Activated T-cell treated with anti-CD3 and anti-CD28 coated beads, Interleukin-2, amount 50 U/mL, for 72 hours (primary cell): ENCODE measurements at regions not wholly inside any gene's neighbourhood (a gene's known extent, or its start where the extent isn't known, plus 50 kb on each side); places are given as distances from the start of the nearest gene placed in this dataset.

ENCODE experiments used
- ATAC-seq, 2 donors: fragments of 150-1000 bp; cut with Tn5 transposase; replicated peaks in 1 of 2; 2 replicates each; pipeline ENCODE4 v1.10.0; 2021; ENCODE audit warnings: moderate library complexity in 2 of 2, mild to moderate bottlenecking in 1 of 2
- DNase-seq, 2 donors: peaks; one replicate each; pipeline ENCODE4 v3.0.0; 2021 to 2022; ENCODE audit warnings: mixed read lengths in 1 of 2
- H3K27ac Mint-ChIP-seq: one replicate; pipeline ENCODE4 v1.8.0; 2022; ENCODE audit warnings: mild to moderate bottlenecking, moderate library complexity, mixed read lengths
- H3K27me3 Mint-ChIP-seq: one replicate; pipeline ENCODE4 v1.8.0; 2022; ENCODE audit warnings: low read depth, mixed read lengths
- H3K36me3 Mint-ChIP-seq, 2 donors: one replicate each; pipeline ENCODE4 v1.8.0; 2022; ENCODE audit warnings: mixed read lengths in 2 of 2, mild to moderate bottlenecking in 1 of 2; ENCODE audit not compliant: insufficient read depth in 2 of 2
- H3K4me1 Mint-ChIP-seq: one replicate; pipeline ENCODE4 v1.8.0; 2022; ENCODE audit warnings: low read depth, mixed read lengths
- H3K4me3 Mint-ChIP-seq, 2 donors: one replicate each; pipeline ENCODE4 v1.8.0; 2022; ENCODE audit warnings: mild to moderate bottlenecking in 2 of 2, mixed read lengths in 2 of 2, moderate library complexity in 2 of 2
- H3K9me3 Mint-ChIP-seq, 2 donors: one replicate each; pipeline ENCODE4 v1.8.0; 2022; ENCODE audit warnings: mixed read lengths in 2 of 2

DNA sequence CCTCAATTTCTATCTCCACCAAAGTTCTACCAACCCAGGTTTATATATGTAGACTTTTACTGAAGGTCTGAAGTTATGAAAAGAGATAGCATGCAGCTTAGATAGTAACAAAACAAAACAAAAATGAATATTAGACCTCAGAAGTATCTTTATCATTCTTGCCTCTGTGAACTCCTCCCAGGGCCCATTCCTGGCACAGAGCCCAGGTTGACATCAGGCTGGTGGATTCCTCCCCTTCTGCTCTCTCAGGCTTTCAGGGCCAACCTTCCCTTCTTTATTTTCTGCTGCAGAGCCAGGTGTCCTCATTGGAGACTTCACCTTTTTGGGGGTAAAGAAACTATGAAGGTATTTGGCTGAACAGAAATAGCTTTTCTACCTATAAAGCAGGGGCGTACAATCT lies 112.8 kb upstream of the PITX2 start:
- Mint-ChIP-seq H3K4me1 (no peaks in the 10 kb centered on the region), H3K27me3 (no peaks in the 10 kb centered on the region), H3K4me3 (no peak overlapping the region), H3K27ac (no peak overlapping the region), H3K9me3 (peaks cover 2 to 6% of the 10 kb centered on the region in 2 donors), H3K36me3 (no peaks in the 10 kb centered on the region)
- ATAC-seq, result no peak
- no peak for DNase-seq

DNA sequence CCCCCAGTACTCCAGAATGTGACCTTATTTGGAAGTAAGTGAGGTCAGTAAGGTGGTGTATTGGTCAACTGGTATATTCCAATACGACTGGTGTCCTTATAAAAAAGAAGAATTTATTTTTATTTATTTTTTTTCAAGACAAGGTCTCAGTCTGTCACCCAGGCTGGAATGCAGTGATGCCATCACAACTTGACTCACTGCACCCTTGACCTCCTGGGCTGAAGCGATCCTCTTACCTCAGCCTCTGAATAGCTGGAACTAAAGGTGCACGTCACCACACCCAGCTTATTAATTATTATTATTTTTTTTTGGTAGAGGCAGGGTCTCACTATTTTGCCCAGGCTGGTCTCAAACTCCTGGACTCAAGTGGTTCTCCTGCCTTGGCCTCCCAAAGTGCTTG lies 115.1 kb upstream of the PITX2 start:
- no peak overlapping the region for H3K27ac Mint-ChIP-seq
- no peaks in the 10 kb centered on the region for H3K27me3 Mint-ChIP-seq
- no peaks in the 10 kb centered on the region for H3K36me3 Mint-ChIP-seq
- peaks cover 2 to 5% of the 10 kb centered on the region in 2 donors for H3K9me3 Mint-ChIP-seq
- no peak overlapping the region for H3K4me3 Mint-ChIP-seq
- ATAC-seq, result no peak
- no peak for DNase-seq
- H3K4me1 Mint-ChIP-seq, result no peaks in the 10 kb centered on the region

DNA sequence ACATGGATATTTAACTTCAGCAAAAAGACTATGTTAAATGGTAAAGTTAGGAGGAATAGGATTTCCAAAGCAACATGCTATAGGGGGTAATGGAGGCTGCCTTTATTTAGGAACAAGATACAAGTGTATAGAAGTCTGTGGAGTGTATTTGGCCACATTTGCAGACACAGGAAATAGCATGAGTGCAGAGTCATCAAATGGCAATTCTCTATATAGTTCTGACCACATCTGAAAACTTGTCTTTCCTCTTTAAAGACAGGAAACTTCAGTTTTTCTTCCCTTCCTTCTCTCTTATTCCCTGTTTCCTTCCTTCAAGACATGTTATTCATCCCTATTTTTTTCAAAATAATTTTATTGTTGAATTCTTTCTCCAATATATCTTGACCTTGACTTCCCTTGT lies 119.3 kb upstream of the PITX2 start:
- Mint-ChIP-seq H3K4me1 (no peaks in the 10 kb centered on the region), H3K27ac (no peak overlapping the region), H3K36me3 (no peaks in the 10 kb centered on the region), H3K9me3 (peaks cover 0 to 2% of the 10 kb centered on the region in 2 donors), H3K27me3 (no peaks in the 10 kb centered on the region), H3K4me3 (no peak overlapping the region)
- DNase-seq, result no peak
- no peak for ATAC-seq

DNA sequence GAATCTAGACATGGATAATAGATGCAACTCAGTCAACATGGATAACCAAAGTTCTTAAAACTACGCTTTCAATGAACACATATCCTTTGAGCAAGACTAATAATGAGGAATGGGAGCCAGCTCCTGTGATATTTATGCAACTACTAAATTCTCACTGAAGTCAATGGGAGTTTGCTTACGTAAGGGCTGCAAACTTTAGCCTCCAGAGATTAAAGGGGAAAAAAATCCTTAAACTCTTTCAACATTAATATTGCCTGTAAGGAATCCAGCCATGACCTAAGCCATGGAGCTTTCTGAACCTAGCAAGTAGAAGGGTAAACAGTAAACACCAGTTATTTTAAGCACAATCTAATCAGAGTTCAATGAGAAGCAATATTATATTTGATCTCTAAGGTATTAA lies 125.2 kb upstream of the PITX2 start:
- ATAC-seq (no peak), DNase-seq (no peak)
- Mint-ChIP-seq H3K9me3 (no peaks in the 10 kb centered on the region), H3K27ac (no peak overlapping the region), H3K27me3 (no peaks in the 10 kb centered on the region), H3K36me3 (no peaks in the 10 kb centered on the region), H3K4me3 (no peak overlapping the region), H3K4me1 (no peaks in the 10 kb centered on the region)

DNA sequence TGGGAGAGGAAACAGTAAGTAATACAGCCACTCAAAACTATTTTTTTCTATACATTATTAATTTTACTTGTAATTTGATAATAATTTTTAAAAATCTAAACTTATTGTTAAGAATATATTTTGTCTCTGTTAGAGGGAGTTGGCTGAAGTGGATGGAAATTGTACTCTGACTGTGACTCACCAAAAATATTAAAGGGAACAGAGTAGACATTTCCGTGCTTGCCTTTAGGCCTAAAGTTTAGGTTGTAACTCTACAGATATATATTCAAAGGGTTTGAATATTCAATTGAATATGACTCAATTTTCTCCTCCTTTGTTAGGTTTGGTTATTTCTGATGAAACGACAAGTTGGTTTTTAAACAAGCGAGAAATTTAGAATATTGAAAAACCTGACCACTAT lies 128.3 kb upstream of the PITX2 start:
- DNase-seq (no peak), ATAC-seq (no peak)
- no peaks in the 10 kb centered on the region for H3K36me3 Mint-ChIP-seq
- H3K9me3 Mint-ChIP-seq, result peaks cover 0 to 2% of the 10 kb centered on the region in 2 donors
- no peak overlapping the region for H3K4me3 Mint-ChIP-seq
- no peaks in the 10 kb centered on the region for H3K4me1 Mint-ChIP-seq
- no peaks in the 10 kb centered on the region for H3K27me3 Mint-ChIP-seq
- no peak overlapping the region for H3K27ac Mint-ChIP-seq

DNA sequence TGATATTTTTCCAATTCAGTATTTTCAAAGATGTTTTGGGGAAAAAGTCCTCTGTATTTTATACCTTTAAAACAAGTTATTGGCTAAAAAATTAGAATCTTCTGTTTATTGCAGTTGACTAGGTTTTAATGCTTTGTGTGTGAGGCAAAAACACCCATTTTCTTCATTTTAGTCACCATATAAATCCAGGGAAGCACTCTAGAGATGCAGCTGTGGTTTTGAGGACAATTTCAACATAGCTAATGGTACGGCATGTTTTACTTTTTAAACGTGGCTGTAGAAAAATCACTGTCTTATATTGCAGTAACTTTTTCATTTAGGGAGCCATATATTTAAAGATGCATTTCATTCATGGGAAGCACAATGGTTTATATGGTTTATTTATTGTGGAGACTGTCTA lies 129.1 kb upstream of the PITX2 start:
- Mint-ChIP-seq H3K4me3 (no peak overlapping the region), H3K27me3 (no peaks in the 10 kb centered on the region), H3K36me3 (no peaks in the 10 kb centered on the region), H3K4me1 (no peaks in the 10 kb centered on the region), H3K27ac (no peak overlapping the region), H3K9me3 (peaks cover 1 to 5% of the 10 kb centered on the region in 2 donors)
- DNase-seq, result no peak
- no peak for ATAC-seq

DNA sequence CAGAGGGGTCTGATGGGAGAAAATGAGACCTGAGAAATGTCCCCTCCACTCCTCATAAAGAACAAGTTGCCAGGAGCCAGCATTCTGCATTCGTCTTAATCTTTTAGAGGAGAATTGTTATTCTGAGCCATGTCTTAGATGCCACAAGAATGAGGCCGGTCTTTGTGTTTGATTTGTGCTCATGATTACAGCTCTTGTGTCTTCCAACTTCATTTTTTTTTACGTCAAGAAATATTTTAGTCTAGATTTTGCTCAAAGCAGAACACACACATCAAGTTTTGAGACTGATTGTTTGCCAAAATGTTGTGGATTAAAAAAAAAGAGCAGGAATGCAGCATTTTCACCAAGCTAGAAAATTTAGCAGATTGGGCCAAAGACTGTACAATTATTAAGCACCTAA lies 130.6 kb upstream of the PITX2 start:
- H3K27me3 Mint-ChIP-seq, result no peaks in the 10 kb centered on the region
- H3K9me3 Mint-ChIP-seq, result peaks cover 2 to 5% of the 10 kb centered on the region in 2 donors
- no peak overlapping the region for H3K27ac Mint-ChIP-seq
- DNase-seq (no peak), ATAC-seq (no peak)
- H3K4me1 Mint-ChIP-seq, result no peaks in the 10 kb centered on the region
- H3K4me3 Mint-ChIP-seq, result no peak overlapping the region
- no peaks in the 10 kb centered on the region for H3K36me3 Mint-ChIP-seq

DNA sequence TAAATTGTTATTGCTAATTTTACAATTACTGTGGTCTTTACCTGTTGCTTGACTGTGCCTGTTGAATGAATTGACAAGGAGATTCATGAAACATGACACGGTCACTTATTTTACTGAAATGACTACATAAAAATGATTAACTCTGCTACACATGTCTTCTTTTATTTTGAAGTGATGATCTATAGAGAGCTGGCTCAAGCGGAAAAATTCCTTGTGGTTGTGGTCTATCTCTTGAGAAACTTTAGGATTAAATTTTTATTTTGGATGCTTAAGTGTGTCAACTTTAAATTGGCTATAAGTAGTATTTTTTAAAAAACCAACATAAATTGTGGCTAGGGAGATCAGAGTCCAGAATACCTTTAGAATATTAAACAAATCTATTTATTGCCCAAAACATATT lies 131.8 kb upstream of the PITX2 start:
- Mint-ChIP-seq H3K36me3 (no peaks in the 10 kb centered on the region), H3K4me1 (no peaks in the 10 kb centered on the region), H3K4me3 (no peak overlapping the region), H3K27me3 (no peaks in the 10 kb centered on the region), H3K27ac (no peak overlapping the region), H3K9me3 (peaks cover 3 to 5% of the 10 kb centered on the region in 2 donors)
- DNase-seq, result no peak
- ATAC-seq, result no peak

DNA sequence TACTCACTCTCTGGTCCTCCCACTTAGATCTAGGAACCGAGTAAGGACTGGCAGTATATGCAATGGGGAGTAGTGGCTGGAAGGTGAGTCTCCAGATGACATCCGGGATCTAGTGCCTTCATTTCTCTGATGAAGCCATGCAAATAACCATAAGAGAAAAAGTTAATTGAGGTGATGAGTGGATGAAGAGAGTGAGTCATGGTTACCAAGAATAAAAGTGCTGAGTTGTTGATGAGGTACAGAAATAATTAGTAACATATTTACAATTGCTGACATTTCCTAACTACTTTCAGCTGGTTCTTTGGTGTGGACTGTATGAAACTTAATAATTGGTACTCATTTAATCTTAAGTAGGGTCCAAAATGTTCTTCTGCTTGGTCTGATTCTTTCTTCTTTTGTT lies 146.7 kb upstream of the PITX2 start:
- no peaks in the 10 kb centered on the region for H3K4me1 Mint-ChIP-seq
- H3K36me3 Mint-ChIP-seq, result no peaks in the 10 kb centered on the region
- peaks cover 0 to 4% of the 10 kb centered on the region in 2 donors for H3K9me3 Mint-ChIP-seq
- H3K27ac Mint-ChIP-seq, result no peak overlapping the region
- H3K4me3 Mint-ChIP-seq, result no peak overlapping the region
- H3K27me3 Mint-ChIP-seq, result no peaks in the 10 kb centered on the region
- no peak for ATAC-seq
- no peak for DNase-seq

DNA sequence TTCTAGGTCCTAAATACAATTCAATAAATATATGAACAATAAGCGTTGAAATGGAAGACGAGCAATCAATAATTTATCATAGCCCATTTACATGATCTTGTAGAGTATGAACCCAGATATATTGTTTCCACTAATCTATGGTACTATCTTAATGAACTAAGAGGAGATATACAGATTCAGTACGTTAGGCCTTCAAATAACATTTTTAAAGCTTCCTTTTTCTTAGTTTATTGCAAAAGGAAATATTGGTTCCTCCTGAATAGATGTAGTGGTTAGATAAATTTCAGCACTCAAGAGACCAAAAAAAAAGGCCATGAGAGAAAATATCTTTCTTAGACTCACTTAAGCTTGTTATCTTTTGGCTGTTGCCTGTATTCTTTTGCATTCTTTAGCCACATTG lies 147.5 kb upstream of the PITX2 start:
- Mint-ChIP-seq H3K36me3 (no peaks in the 10 kb centered on the region), H3K27me3 (no peaks in the 10 kb centered on the region), H3K4me3 (no peak overlapping the region), H3K9me3 (peaks cover 0 to 4% of the 10 kb centered on the region in 2 donors), H3K27ac (no peak overlapping the region), H3K4me1 (no peaks in the 10 kb centered on the region)
- DNase-seq (no peak), ATAC-seq (no peak)

DNA sequence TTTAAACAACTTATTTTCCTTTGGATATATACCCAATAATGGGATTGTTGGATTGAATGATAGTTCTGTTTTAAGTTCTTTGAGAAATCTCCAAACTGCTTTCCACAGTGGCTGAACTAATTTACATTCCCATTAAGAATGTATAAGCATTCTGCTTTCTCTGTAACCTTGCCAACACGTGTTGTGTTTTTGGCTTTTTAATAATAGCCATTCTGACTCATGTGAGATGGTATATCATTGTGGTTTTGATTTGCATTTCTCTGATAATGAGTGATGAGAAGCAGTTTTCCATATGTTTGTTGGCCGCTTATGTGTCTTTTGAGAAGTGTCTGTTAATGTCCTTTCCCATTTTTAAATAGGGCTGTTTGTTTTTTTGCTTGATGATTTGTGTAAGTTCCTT lies 155.6 kb upstream of the PITX2 start:
- Mint-ChIP-seq H3K27ac (no peak overlapping the region), H3K36me3 (no peaks in the 10 kb centered on the region), H3K27me3 (no peaks in the 10 kb centered on the region), H3K9me3 (peaks cover 0 to 3% of the 10 kb centered on the region in 2 donors), H3K4me1 (no peaks in the 10 kb centered on the region), H3K4me3 (no peak overlapping the region)
- no peak for ATAC-seq
- no peak for DNase-seq

DNA sequence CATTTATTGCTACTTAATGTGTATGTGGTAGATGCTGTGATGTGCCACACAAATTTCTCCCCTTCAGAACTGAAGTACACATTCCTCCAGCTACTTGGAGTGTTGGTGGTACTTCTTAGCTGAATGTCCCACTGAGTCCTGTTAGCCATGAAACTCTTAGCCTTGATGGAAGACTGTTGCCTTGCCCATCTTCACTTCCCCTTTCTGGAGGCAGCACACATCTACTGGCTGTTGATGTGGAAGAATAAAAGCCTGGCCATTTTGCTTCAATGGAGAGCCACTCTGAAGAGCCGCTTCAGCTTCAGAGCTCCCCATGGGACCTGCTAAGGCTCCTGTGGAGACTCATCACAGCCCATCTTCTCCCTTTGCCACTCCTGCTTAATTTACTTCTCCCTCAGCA lies 157.7 kb upstream of the PITX2 start:
- H3K4me1 Mint-ChIP-seq, result no peaks in the 10 kb centered on the region
- no peak overlapping the region for H3K27ac Mint-ChIP-seq
- H3K9me3 Mint-ChIP-seq, result peaks cover 0 to 3% of the 10 kb centered on the region in 2 donors
- no peaks in the 10 kb centered on the region for H3K27me3 Mint-ChIP-seq
- H3K4me3 Mint-ChIP-seq, result no peak overlapping the region
- no peak for ATAC-seq
- H3K36me3 Mint-ChIP-seq, result no peaks in the 10 kb centered on the region
- no peak for DNase-seq

DNA sequence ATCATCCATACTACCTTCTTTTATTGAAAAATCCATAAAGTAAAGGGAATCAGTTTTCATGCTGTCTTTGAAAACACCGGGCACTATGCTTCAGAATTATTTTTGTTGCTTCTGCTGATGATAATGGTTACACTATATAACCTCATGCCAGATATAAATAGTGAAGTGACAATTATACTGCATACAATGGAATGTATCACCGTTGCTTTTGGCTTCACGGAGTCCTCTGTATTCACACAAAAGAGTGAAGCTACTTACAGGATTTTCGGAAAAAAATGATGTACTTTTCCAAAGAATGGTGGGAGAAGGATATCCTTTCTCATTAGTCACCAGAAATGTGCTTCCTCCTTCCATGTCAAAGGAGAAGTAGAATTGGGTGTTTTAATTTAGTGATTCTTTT lies 159.1 kb upstream of the PITX2 start:
- Mint-ChIP-seq H3K36me3 (no peaks in the 10 kb centered on the region), H3K4me3 (no peak overlapping the region), H3K4me1 (no peaks in the 10 kb centered on the region), H3K27ac (no peak overlapping the region), H3K9me3 (peaks cover 0 to 3% of the 10 kb centered on the region in 2 donors), H3K27me3 (no peaks in the 10 kb centered on the region)
- ATAC-seq (no peak), DNase-seq (no peak)

DNA sequence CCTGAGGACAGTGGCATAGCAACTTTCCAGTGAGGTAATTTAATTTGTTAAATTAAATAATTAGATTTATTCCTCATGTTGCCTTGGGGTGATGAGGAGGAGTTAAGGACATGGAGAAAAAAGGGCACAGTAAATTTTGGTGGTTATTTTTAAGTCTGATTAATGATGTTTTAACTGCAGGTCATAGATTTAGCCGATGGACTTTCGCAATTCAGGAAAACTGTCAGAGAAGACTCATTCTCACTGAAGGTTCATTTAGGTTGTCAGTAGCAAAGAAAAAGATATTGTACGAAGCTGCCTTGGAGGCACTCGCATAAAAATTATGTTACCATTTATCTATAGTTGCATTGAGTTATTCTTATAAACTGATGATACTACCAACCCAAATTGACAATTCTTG lies 164.2 kb upstream of the PITX2 start:
- DNase-seq (no peak), ATAC-seq (no peak)
- Mint-ChIP-seq H3K4me3 (no peak overlapping the region), H3K27me3 (no peaks in the 10 kb centered on the region), H3K4me1 (no peaks in the 10 kb centered on the region), H3K9me3 (peaks cover 2 to 6% of the 10 kb centered on the region in 2 donors), H3K27ac (no peak overlapping the region), H3K36me3 (no peaks in the 10 kb centered on the region)

DNA sequence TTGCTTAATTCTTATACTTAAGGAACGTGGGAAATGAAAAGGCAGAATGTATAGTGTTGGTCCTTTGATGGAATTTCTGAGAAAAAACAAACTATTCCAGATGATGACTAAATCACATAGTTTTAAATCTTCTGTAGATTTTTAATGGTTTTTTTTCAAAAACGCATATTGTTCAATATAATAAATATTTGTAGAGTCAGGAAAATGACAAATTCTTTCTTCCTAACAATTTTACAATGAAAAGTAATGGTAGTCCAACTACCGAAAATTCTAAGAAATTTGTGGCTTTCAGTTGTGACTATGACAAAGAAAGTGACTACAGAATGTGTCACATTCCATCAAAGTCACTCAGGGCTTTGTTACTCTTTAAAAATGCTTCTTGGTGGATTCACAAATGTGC lies 164.8 kb upstream of the PITX2 start:
- no peak for DNase-seq
- H3K4me1 Mint-ChIP-seq, result no peaks in the 10 kb centered on the region
- ATAC-seq, result no peak
- H3K27me3 Mint-ChIP-seq, result no peaks in the 10 kb centered on the region
- no peak overlapping the region for H3K27ac Mint-ChIP-seq
- H3K36me3 Mint-ChIP-seq, result no peaks in the 10 kb centered on the region
- H3K9me3 Mint-ChIP-seq, result peaks cover 2 to 6% of the 10 kb centered on the region in 2 donors
- no peak overlapping the region for H3K4me3 Mint-ChIP-seq
